ENCODE measurements at regions not wholly inside any gene's neighbourhood (a gene's known extent, or its start where the extent isn't known, plus 50 kb on each side); places are given as distances from the start of the nearest gene placed in this dataset.

DNA sequence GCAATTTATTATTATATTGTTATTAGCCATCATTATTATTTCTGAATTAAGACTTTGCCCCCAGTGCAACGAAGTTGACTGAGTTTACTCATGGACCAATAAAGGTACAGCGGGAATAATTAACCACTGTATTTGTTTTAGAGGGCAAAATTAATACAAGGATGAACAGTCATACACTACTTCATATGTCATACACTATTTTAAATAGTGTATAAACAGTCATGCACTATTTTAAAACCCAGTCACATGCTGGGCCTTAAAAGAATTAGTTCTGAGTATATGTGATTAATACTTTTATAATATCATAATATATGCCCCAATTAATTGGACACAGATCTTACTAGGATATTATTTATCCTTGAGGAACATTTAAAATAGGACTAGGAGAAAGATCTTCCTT is 125.3 kb upstream of the NANOGP8 start (continued):
- no peak for TF ChIP-seq TFE3 (CRISPR knock-in tag; IDR thresholded peaks at IDR 0.05)
- TF ChIP-seq TCFL5 (CRISPR knock-in tag; conservative IDR thresholded peaks at IDR 0.05), result no peak
- TF ChIP-seq ELK1 (CRISPR knock-in tag; IDR thresholded peaks at IDR 0.05), result no peak
- no peak for TF ChIP-seq ZNF316 (IDR thresholded peaks at IDR 0.05)
- no peak for TF ChIP-seq ZFP1 (CRISPR knock-in tag; IDR thresholded peaks at IDR 0.05)
- TF ChIP-seq FOXM1 (IDR thresholded peaks at IDR 0.05; ENCODE audit: low read depth), result no peak
- no peak for TF ChIP-seq FOXM1 (CRISPR knock-in tag; IDR thresholded peaks at IDR 0.05; ENCODE audit: low read depth)

- Histone ChIP-seq H3K4me2 (ENCODE audit: insufficient read depth, low read length) (no peak overlapping the region), H3K4me1 (replicated peaks in 1 of 2; ENCODE audit: control insufficient read depth in 2 of 2, insufficient read depth in 2 of 2, low read length in 2 of 2) (no peaks in the 10 kb centered on the region), H2AFZ (ENCODE audit: low read depth, low read length) (no peak overlapping the region), H3K36me3 (ENCODE audit: control insufficient read depth, insufficient read depth, low read length) (no peaks in the 10 kb centered on the region), H3K4me3 (no peak overlapping the region), H4K20me1 (replicated peaks; ENCODE audit: control insufficient read depth, insufficient read depth, low read length) (no peaks in the 10 kb centered on the region), H3K9me3 (replicated peaks; ENCODE audit: control insufficient read depth, insufficient read depth, low read depth, low read length) (no peaks in the 10 kb centered on the region), H3K9me1 (ENCODE audit: control insufficient read depth, insufficient read depth, low read length) (no peaks in the 10 kb centered on the region), H3K79me2 (ENCODE audit: control insufficient read depth, insufficient read depth, low read length) (no peaks in the 10 kb centered on the region), H3K27ac (ENCODE audit: extremely low read depth, low read depth, low read length) (no peak overlapping the region), H3K9ac (ENCODE audit: insufficient read depth in 1 of 2, low read depth in 2 of 2, low read length in 2 of 2) (no peak overlapping the region), H3K27me3 (ENCODE audit: control insufficient read depth in 2 of 2, insufficient read depth in 2 of 2, low read length in 2 of 2) (no peaks in the 10 kb centered on the region)
- DNase-seq (ENCODE audit: extremely low read depth in 1 of 4, low spot score in 3 of 4) (no peak), FAIRE-seq (no peak), ATAC-seq (no peak)
- ChIA-PET CTCF (ENCODE audit: low intra/inter-chr PET ratio) (no interaction called here), POLR2A (no interaction called here)
- in situ Hi-C loops (cut with MboI) (no loop called here), intact Hi-C loops (cut with micrococcal nuclease) (no loop called here)
- no TSS peak for BruUV-seq (replicated peaks)
- no peak for TF ChIP-seq NCOA6 (IDR thresholded peaks at IDR 0.05)
- TF ChIP-seq ZNF507 (tag; conservative IDR thresholded peaks at IDR 0.05), result no peak
- no peak for TF ChIP-seq MEF2A (IDR thresholded peaks at IDR 0.05; ENCODE audit: control insufficient read depth, low read depth, low read length)
- TF ChIP-seq HIVEP1 (CRISPR knock-in tag; IDR thresholded peaks at IDR 0.05), result no peak
- 0% methylated on average over 1 of the region's 1 CpG for WGBS (ENCODE audit: insufficient coverage, low coverage, missing lambda C conversion rate)
Measured at GRCh38 chr15:35209838-35210237, 124.7 kb upstream of the NANOGP8 start.
